ENCODE measurements at regions not wholly inside any gene's neighbourhood (a gene's known extent, or its start where the extent isn't known, plus 50 kb on each side); places are given as distances from the start of the nearest gene placed in this dataset.

GRCh38 chrX:68989456-68989855 lies 160.6 kb downstream of the EFNB1 start:
- Histone ChIP-seq H3K4me1 (ENCODE audit: control insufficient read depth in 2 of 3, insufficient read depth in 2 of 3, low read depth in 1 of 3, low read length in 3 of 3) (peaks cover 0 to 5% (median 0%) of the 10 kb centered on the region in 3 donors), H3K27me3 (ENCODE audit: control insufficient read depth, insufficient read depth, low read length) (no peaks in the 10 kb centered on the region), H3K9ac (ENCODE audit: low read length in 3 of 3) (no peak overlapping the region), H3K9me3 (ENCODE audit: control insufficient read depth in 2 of 3, insufficient read depth in 1 of 3, low read length in 3 of 3) (no peaks in the 10 kb centered on the region), H3K27ac (ENCODE audit: low read depth in 2 of 2, low read length in 2 of 2) (no peak overlapping the region), H3K36me3 (ENCODE audit: control insufficient read depth in 2 of 3, insufficient read depth in 3 of 3, low read length in 3 of 3) (no peaks in the 10 kb centered on the region), H3K4me3 (ENCODE audit: low read length in 3 of 3) (no peak overlapping the region)
- FAIRE-seq (no peak), DNase-seq (peak in 1 of 5 donors; percentile 22)
- no peak for TF ChIP-seq CTCF (IDR thresholded peaks at IDR 0.05; ENCODE audit: borderline replicate concordance, extremely low read depth, insufficient read depth)
- intact Hi-C loops (cut with DNase I) = no loop called here

GRCh38 chrX:68988865-68989264 lies 160.0 kb downstream of the EFNB1 start:
- intact Hi-C loops (cut with DNase I) = no loop called here
- FAIRE-seq = no peak
- no peaks in the 10 kb centered on the region for H3K36me3 ChIP-seq (ENCODE audit: control insufficient read depth in 2 of 3, insufficient read depth in 3 of 3, low read length in 3 of 3)

GRCh38 chrX:68985135-68985755 lies 156.4 kb downstream of the EFNB1 start:
- no peak for TF ChIP-seq CTCF (IDR thresholded peaks at IDR 0.05; ENCODE audit: borderline replicate concordance, extremely low read depth, insufficient read depth)
- intact Hi-C loops (cut with DNase I) = no loop called here

More at GRCh38 chrX:68988865-68989264, 160.0 kb downstream of the EFNB1 start:
- DNase-seq = no peak
- no peak for TF ChIP-seq CTCF (IDR thresholded peaks at IDR 0.05; ENCODE audit: borderline replicate concordance, extremely low read depth, insufficient read depth)
- Histone ChIP-seq H3K27me3 (ENCODE audit: control insufficient read depth, insufficient read depth, low read length) (no peaks in the 10 kb centered on the region), H3K4me3 (ENCODE audit: low read length in 3 of 3) (no peak overlapping the region), H3K9ac (ENCODE audit: low read length in 3 of 3) (no peak overlapping the region), H3K9me3 (ENCODE audit: control insufficient read depth in 2 of 3, insufficient read depth in 1 of 3, low read length in 3 of 3) (no peaks in the 10 kb centered on the region), H3K4me1 (ENCODE audit: control insufficient read depth in 2 of 3, insufficient read depth in 2 of 3, low read depth in 1 of 3, low read length in 3 of 3) (peaks cover 0 to 5% (median 0%) of the 10 kb centered on the region in 3 donors), H3K27ac (ENCODE audit: low read depth in 2 of 2, low read length in 2 of 2) (no peak overlapping the region)

More at GRCh38 chrX:68985135-68985755, 156.4 kb downstream of the EFNB1 start:
- Histone ChIP-seq H3K9me3 (ENCODE audit: control insufficient read depth in 2 of 3, insufficient read depth in 1 of 3, low read length in 3 of 3) (no peaks in the 10 kb centered on the region), H3K4me1 (ENCODE audit: control insufficient read depth in 2 of 3, insufficient read depth in 2 of 3, low read depth in 1 of 3, low read length in 3 of 3) (peaks cover 0 to under 1% (median 0%) of the 10 kb centered on the region in 3 donors), H3K4me3 (ENCODE audit: low read length in 3 of 3) (no peak overlapping the region), H3K36me3 (ENCODE audit: control insufficient read depth in 2 of 3, insufficient read depth in 3 of 3, low read length in 3 of 3) (no peaks in the 10 kb centered on the region), H3K9ac (ENCODE audit: low read length in 3 of 3) (no peak overlapping the region), H3K27ac (ENCODE audit: low read depth in 2 of 2, low read length in 2 of 2) (no peak overlapping the region), H3K27me3 (ENCODE audit: control insufficient read depth, insufficient read depth, low read length) (no peaks in the 10 kb centered on the region)
- FAIRE-seq (no peak), DNase-seq (peak in 3 of 5 donors; percentile 35 to 44 (median 37))
